ENCODE measurements at regions not wholly inside any gene's neighbourhood (a gene's known extent, or its start where the extent isn't known, plus 50 kb on each side); places are given as distances from the start of the nearest gene placed in this dataset.
"Not testable (repeated sequence)": the region's sequence is repeated elsewhere in the genome, so short reads cannot be mapped to it uniquely, and the experiment has no call there.

DNA sequence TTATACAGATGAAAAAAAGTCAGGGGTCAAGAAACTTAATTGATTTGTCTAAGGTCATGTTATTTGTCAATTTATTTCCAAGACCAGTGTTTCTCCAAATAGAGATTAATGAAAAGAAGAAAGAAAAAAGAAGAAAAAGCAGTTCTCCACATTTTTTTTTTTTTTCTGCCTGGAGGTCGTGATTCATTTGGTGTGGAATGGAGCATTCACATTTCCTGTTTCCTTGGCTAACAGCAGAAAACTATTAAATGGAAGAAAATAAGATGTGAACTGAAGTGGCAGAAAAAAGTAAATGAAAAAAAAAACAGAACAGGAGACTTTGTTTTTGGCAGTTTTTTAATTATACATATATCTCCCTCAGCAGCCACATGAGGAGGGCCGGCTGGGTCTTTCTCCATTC lies 470.8 kb upstream of the ZNF337 start:
- no peaks in the 10 kb centered on the region for H4K20me1 ChIP-seq (ENCODE audit: insufficient read depth, low read length)
- H3K36me3 ChIP-seq (ENCODE audit: insufficient read depth, low read length) = no peaks in the 10 kb centered on the region
- H3K4me2 ChIP-seq (ENCODE audit: low read length) = no peak overlapping the region
- no peak overlapping the region for H3K4me3 ChIP-seq (ENCODE audit: low read depth, low read length, poor library complexity, severe bottlenecking)
- no peak for DNase-seq (ENCODE audit: low spot score)
- no peaks in the 10 kb centered on the region for H3K79me2 ChIP-seq (ENCODE audit: insufficient read depth, low read depth, low read length)
- H2AFZ ChIP-seq (ENCODE audit: low read length) = no peak overlapping the region
- no peaks in the 10 kb centered on the region for H3K9me2 ChIP-seq (ENCODE audit: insufficient read depth, low read length)
- no peaks in the 10 kb centered on the region for H3K9me3 ChIP-seq (ENCODE audit: low read length)
- CTCF ChIA-PET (ENCODE audit: unreplicated experiment) = no interaction called here
- intact Hi-C loops (cut with micrococcal nuclease; ENCODE audit: unreplicated experiment) = no loop called here
- no peak overlapping the region for H3K27ac ChIP-seq (ENCODE audit: low read depth, low read length, poor library complexity, severe bottlenecking)
- no peaks in the 10 kb centered on the region for H3K4me1 ChIP-seq (ENCODE audit: insufficient read depth, low read length, poor library complexity, severe bottlenecking)
- TF ChIP-seq EZH2phosphoT487 (IDR thresholded peaks at IDR 0.05; ENCODE audit: borderline replicate concordance, low read depth, low read length) = no peak
- TF ChIP-seq, protein P1, sequence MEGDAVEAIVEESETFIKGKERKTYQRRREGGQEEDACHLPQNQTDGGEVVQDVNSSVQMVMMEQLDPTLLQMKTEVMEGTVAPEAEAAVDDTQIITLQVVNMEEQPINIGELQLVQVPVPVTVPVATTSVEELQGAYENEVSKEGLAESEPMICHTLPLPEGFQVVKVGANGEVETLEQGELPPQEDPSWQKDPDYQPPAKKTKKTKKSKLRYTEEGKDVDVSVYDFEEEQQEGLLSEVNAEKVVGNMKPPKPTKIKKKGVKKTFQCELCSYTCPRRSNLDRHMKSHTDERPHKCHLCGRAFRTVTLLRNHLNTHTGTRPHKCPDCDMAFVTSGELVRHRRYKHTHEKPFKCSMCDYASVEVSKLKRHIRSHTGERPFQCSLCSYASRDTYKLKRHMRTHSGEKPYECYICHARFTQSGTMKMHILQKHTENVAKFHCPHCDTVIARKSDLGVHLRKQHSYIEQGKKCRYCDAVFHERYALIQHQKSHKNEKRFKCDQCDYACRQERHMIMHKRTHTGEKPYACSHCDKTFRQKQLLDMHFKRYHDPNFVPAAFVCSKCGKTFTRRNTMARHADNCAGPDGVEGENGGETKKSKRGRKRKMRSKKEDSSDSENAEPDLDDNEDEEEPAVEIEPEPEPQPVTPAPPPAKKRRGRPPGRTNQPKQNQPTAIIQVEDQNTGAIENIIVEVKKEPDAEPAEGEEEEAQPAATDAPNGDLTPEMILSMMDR (conservative IDR thresholded peaks at IDR 0.05; ENCODE audit: low read length) = no peak
- no TSS peak for BruUV-seq (replicated peaks)
- POLR2A ChIA-PET = no interaction called here

DNA sequence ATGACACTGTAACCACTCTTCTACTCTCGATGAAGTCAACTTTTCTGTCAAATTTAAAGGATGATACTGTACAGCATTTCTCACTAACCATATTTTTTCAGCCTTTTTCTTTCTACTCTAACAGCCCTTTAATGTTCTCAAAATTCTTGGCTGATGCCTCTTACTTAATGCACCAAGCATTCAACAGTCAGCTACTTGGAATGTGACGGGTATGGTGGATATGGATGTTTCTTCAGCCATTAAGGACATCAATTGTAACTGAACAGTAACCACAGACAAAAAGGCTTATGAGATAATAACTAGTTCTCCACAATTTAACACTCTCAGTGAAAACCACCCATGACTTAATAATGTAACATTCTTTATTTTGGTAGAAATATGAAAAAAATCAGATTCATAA lies 467.2 kb upstream of the ZNF337 start:
- Histone ChIP-seq H3K27ac (ENCODE audit: low read depth, low read length, poor library complexity, severe bottlenecking) (no peak overlapping the region), H2AFZ (ENCODE audit: low read length) (no peak overlapping the region), H3K4me1 (ENCODE audit: insufficient read depth, low read length, poor library complexity, severe bottlenecking) (no peaks in the 10 kb centered on the region), H4K20me1 (ENCODE audit: insufficient read depth, low read length) (no peaks in the 10 kb centered on the region), H3K36me3 (ENCODE audit: insufficient read depth, low read length) (no peaks in the 10 kb centered on the region), H3K9me2 (ENCODE audit: insufficient read depth, low read length) (no peaks in the 10 kb centered on the region), H3K79me2 (ENCODE audit: insufficient read depth, low read depth, low read length) (no peaks in the 10 kb centered on the region), H3K9me3 (ENCODE audit: low read length) (no peaks in the 10 kb centered on the region), H3K4me2 (ENCODE audit: low read length) (no peak overlapping the region), H3K4me3 (ENCODE audit: low read depth, low read length, poor library complexity, severe bottlenecking) (no peak overlapping the region)
- ChIA-PET POLR2A (no interaction called here), CTCF (ENCODE audit: unreplicated experiment) (no interaction called here)
- DNase-seq (ENCODE audit: low spot score) = no peak
- intact Hi-C loops (cut with micrococcal nuclease; ENCODE audit: unreplicated experiment) = no loop called here
- BruUV-seq (replicated peaks) = no TSS peak
- TF ChIP-seq, protein P1 (conservative IDR thresholded peaks at IDR 0.05; ENCODE audit: low read length) = no peak
- no peak for TF ChIP-seq EZH2phosphoT487 (IDR thresholded peaks at IDR 0.05; ENCODE audit: borderline replicate concordance, low read depth, low read length)

DNA sequence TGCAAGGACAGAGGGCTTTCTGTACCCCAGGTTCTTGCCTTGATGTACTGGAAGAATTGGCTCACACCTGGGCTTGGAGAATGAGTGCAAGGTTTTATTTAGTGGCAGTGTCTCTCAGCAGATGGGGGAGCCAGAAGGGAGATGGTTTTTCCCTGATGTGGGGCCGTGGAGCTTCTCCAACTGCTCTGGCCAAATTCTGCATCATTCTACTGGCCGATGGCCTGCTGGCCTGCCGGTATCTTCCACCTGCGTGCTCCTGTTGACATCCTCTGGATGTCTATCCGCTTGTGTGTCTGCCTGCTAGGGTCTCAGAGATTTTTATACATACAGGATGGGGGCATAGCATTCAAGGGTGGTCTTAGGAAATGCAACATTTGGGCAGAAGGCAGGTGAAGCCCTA lies 466.5 kb upstream of the ZNF337 start:
- H3K4me3 ChIP-seq (ENCODE audit: low read depth, low read length, poor library complexity, severe bottlenecking); H4K20me1 ChIP-seq (ENCODE audit: insufficient read depth, low read length); DNase-seq (ENCODE audit: low spot score); H3K79me2 ChIP-seq (ENCODE audit: insufficient read depth, low read depth, low read length); H3K9me2 ChIP-seq (ENCODE audit: insufficient read depth, low read length); CTCF ChIA-PET (ENCODE audit: unreplicated experiment); H3K9me3 ChIP-seq (ENCODE audit: low read length); H3K27ac ChIP-seq (ENCODE audit: low read depth, low read length, poor library complexity, severe bottlenecking); H3K36me3 ChIP-seq (ENCODE audit: insufficient read depth, low read length); H3K4me1 ChIP-seq (ENCODE audit: insufficient read depth, low read length, poor library complexity, severe bottlenecking); H2AFZ ChIP-seq (ENCODE audit: low read length); POLR2A ChIA-PET; BruUV-seq (replicated peaks); intact Hi-C loops (cut with micrococcal nuclease; ENCODE audit: unreplicated experiment); H3K4me2 ChIP-seq (ENCODE audit: low read length): not testable (repeated sequence)

DNA sequence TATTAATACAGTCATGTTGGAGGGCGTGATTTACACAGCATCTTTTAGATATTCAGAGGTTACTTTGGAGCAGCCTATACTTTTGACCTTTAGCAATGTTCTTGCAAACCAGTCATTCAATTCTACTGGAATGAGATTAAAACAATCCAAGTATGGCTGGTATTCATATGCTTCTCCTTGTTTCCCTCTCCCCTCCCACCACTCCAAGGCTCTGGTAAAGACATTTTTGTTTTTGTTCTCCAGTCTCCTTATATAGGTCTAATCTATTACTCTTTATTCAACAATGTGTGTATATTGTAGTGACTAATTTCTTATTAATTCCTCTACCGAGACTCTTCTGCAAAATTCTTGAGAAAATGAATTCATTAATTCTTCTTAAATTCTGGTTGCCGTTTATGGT lies 465.1 kb upstream of the ZNF337 start:
- DNase-seq (ENCODE audit: low spot score); H3K36me3 ChIP-seq (ENCODE audit: insufficient read depth, low read length); H3K4me3 ChIP-seq (ENCODE audit: low read depth, low read length, poor library complexity, severe bottlenecking); CTCF ChIA-PET (ENCODE audit: unreplicated experiment); intact Hi-C loops (cut with micrococcal nuclease; ENCODE audit: unreplicated experiment); H3K4me1 ChIP-seq (ENCODE audit: insufficient read depth, low read length, poor library complexity, severe bottlenecking); BruUV-seq (replicated peaks); H3K79me2 ChIP-seq (ENCODE audit: insufficient read depth, low read depth, low read length); POLR2A ChIA-PET; H3K9me3 ChIP-seq (ENCODE audit: low read length); H3K27ac ChIP-seq (ENCODE audit: low read depth, low read length, poor library complexity, severe bottlenecking); H4K20me1 ChIP-seq (ENCODE audit: insufficient read depth, low read length); H3K9me2 ChIP-seq (ENCODE audit: insufficient read depth, low read length); H3K4me2 ChIP-seq (ENCODE audit: low read length); H2AFZ ChIP-seq (ENCODE audit: low read length): not testable (repeated sequence)

DNA sequence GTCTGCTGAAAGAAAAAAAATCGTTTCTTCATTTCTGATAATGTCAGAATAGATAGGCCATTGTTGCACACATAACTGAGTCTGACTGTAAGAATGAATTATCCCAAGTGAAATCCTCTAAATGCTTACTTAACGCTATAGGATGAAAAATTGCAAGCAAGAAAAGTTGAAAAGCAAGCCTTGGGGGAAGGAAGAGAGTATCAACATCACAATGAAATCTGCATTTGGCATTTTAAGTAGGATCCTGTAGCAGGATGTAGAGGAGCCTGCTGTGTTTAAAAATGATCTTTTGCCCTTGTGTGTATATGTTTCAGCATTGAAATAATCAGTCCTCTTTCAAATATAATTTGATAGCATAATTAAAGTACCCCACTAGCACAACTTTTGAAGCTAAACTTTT lies 464.3 kb upstream of the ZNF337 start:
- BruUV-seq (replicated peaks); DNase-seq (ENCODE audit: low spot score); H3K9me3 ChIP-seq (ENCODE audit: low read length); H3K79me2 ChIP-seq (ENCODE audit: insufficient read depth, low read depth, low read length); H3K4me3 ChIP-seq (ENCODE audit: low read depth, low read length, poor library complexity, severe bottlenecking); H3K4me1 ChIP-seq (ENCODE audit: insufficient read depth, low read length, poor library complexity, severe bottlenecking); intact Hi-C loops (cut with micrococcal nuclease; ENCODE audit: unreplicated experiment); H2AFZ ChIP-seq (ENCODE audit: low read length); H3K4me2 ChIP-seq (ENCODE audit: low read length); H3K36me3 ChIP-seq (ENCODE audit: insufficient read depth, low read length); POLR2A ChIA-PET; H3K27ac ChIP-seq (ENCODE audit: low read depth, low read length, poor library complexity, severe bottlenecking); CTCF ChIA-PET (ENCODE audit: unreplicated experiment); H4K20me1 ChIP-seq (ENCODE audit: insufficient read depth, low read length); H3K9me2 ChIP-seq (ENCODE audit: insufficient read depth, low read length): not testable (repeated sequence)
